Spleen (tissue), 11 donors: ENCODE measurements at regions not wholly inside any gene's neighbourhood (a gene's known extent, or its start where the extent isn't known, plus 50 kb on each side); places are given as distances from the start of the nearest gene placed in this dataset.

Experiments used
- DNase-seq: peaks from one replicate; pipeline ENCODE4 v3.0.0-alpha.2; 2020
- H3K27ac ChIP-seq, 8 donors: fragments of 200-600 bp; sonication (generic) in 7 of 8; 1 replicate in 4 of 8; 2 replicates in 4 of 8; pipeline versions ENCODE4 v1.5.0 to v1.8.0; 2016 to 2021; ENCODE audit warnings: inconsistent platforms in 4 of 8, mild to moderate bottlenecking in 4 of 8, moderate library complexity in 1 of 8
- H3K27me3 ChIP-seq, 7 donors: fragments of 200-600 bp; sonication (generic) in 6 of 7; replicated peaks in 1 of 7; 1 replicate in 4 of 7; 2 replicates in 3 of 7; pipeline versions ENCODE4 v1.5.0 to v1.8.0; 2016 to 2021; ENCODE audit warnings: inconsistent platforms in 3 of 7, mild to moderate bottlenecking in 1 of 7
- H3K36me3 ChIP-seq, 6 donors: fragments of 200-600 bp; sonication (generic) in 5 of 6; 1 replicate in 4 of 6; 2 replicates in 2 of 6; pipeline versions ENCODE4 v1.5.0 to v1.8.0; 2016 to 2021; ENCODE audit warnings: inconsistent platforms in 2 of 6
- H3K4me1 ChIP-seq, 6 donors: fragments of 200-600 bp; sonication (generic) in 5 of 6; 1 replicate in 3 of 6; 2 replicates in 3 of 6; pipeline versions ENCODE4 v1.5.0 to v1.8.0; 2016 to 2021; ENCODE audit warnings: inconsistent platforms in 3 of 6
- H3K4me3 ChIP-seq, 8 donors: fragments of 200-600 bp; sonication (generic) in 7 of 8; 1 replicate in 4 of 8; 2 replicates in 4 of 8; pipeline versions ENCODE4 v1.5.0 to v1.8.0; 2016 to 2021; ENCODE audit warnings: inconsistent platforms in 4 of 8, mild to moderate bottlenecking in 4 of 8, moderate library complexity in 2 of 8
- H3K9me3 ChIP-seq, 8 donors: fragments of 200-600 bp; sonication (generic) in 7 of 8; 1 replicate in 4 of 8; 2 replicates in 4 of 8; pipeline versions ENCODE4 v1.5.0 to v1.8.0; 2016 to 2021; ENCODE audit warnings: inconsistent platforms in 4 of 8
- POLR2A ChIP-seq, 3 donors: fragments of 450-650 bp; IDR thresholded peaks; one replicate each; pipeline ENCODE4 v1.5.1; 2017; ENCODE audit warnings: antibody characterized with exemption in 3 of 3, mild to moderate bottlenecking in 1 of 3
- POLR2AphosphoS5 ChIP-seq, 3 donors: sonication (generic); formaldehyde crosslinking; IDR thresholded peaks; one replicate each; pipeline ENCODE4 v1.5.1; 2017; ENCODE audit warnings: antibody characterized with exemption in 3 of 3
- WGBS, 5 donors: extraction: QIAGEN DNeasy Blood & Tissue Kit in 3 of 5; methylation state at CpG; one replicate each; pipeline versions ENCODE4 v1.1.5 to v1.1.7; 2013 to 2018; 5-methylcytosine and 5-hydroxymethylcytosine counted together
- intact Hi-C: fragments of 100-400 bp; cut with DNase I; formaldehyde crosslinking; loops from one replicate; pipeline ENCODE4 v1.15.0; 2023; ENCODE audit warnings: low total_unique reads
- TF ChIP-seq, protein P1 (sequence below), 11 experiments: fragments of 200-600 bp in 7 of 11; fragments of 450-650 bp in 4 of 11; sonication (generic) in 4 of 11; IDR thresholded peaks in 8 of 11; conservative IDR thresholded peaks in 3 of 11; 1 replicate in 7 of 11; 2 replicates in 4 of 11; pipeline versions ENCODE4 v1.4.0 to v1.8.0; 2016 to 2021; ENCODE audit warnings: antibody characterized with exemption in 11 of 11, inconsistent platforms in 4 of 11, mild to moderate bottlenecking in 1 of 11
- donor health status: healthy with polysubstance abuse.
- donor health status: DM: no; HTN: no; CAD: no; lungs with moderate emphysema.
- donor health status: DM: no; HTN: no; CAD: no.
- donor health status: Bipolar disorder and iron deficiency.
- donor health status: healthy.
- donor health status: DM: no; HTN: no; CAD: no.
- donor health status: DM: yes; HTN: yes; CAD: no.

GRCh38 chr5:158380661-158381060 lies 521.7 kb upstream of the CLINT1 start:
- no peak overlapping the region for H3K4me3 ChIP-seq
- 79 to 87% (median 83%) methylated on average over 5 of the region's 5 CpGs for WGBS, 5 donors
- TF ChIP-seq POLR2A (IDR thresholded peaks at IDR 0.05) (no peak), POLR2AphosphoS5 (IDR thresholded peaks at IDR 0.05) (no peak)
- TF ChIP-seq, protein P1, sequence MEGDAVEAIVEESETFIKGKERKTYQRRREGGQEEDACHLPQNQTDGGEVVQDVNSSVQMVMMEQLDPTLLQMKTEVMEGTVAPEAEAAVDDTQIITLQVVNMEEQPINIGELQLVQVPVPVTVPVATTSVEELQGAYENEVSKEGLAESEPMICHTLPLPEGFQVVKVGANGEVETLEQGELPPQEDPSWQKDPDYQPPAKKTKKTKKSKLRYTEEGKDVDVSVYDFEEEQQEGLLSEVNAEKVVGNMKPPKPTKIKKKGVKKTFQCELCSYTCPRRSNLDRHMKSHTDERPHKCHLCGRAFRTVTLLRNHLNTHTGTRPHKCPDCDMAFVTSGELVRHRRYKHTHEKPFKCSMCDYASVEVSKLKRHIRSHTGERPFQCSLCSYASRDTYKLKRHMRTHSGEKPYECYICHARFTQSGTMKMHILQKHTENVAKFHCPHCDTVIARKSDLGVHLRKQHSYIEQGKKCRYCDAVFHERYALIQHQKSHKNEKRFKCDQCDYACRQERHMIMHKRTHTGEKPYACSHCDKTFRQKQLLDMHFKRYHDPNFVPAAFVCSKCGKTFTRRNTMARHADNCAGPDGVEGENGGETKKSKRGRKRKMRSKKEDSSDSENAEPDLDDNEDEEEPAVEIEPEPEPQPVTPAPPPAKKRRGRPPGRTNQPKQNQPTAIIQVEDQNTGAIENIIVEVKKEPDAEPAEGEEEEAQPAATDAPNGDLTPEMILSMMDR (IDR thresholded peaks at IDR 0.05 in 8 of 11, conservative IDR thresholded peaks at IDR 0.05 in 3 of 11) = no peak
- H3K36me3 ChIP-seq = no peaks in the 10 kb centered on the region
- H3K9me3 ChIP-seq = peaks cover 0 to 27% (median 17%) of the 10 kb centered on the region in 8 donors
- H3K27me3 ChIP-seq = no peaks in the 10 kb centered on the region
- peaks cover 0 to 35% (median 4%) of the 10 kb centered on the region in 6 donors for H3K4me1 ChIP-seq
- intact Hi-C loops = no loop called here
- no peak overlapping the region for H3K27ac ChIP-seq
- no peak for DNase-seq

GRCh38 chr5:158378931-158379330 lies 520.0 kb upstream of the CLINT1 start:
- Histone ChIP-seq H3K27me3 (no peaks in the 10 kb centered on the region), H3K27ac (no peak overlapping the region), H3K36me3 (no peaks in the 10 kb centered on the region), H3K9me3 (peaks cover 0 to 11% (median 5%) of the 10 kb centered on the region in 8 donors), H3K4me3 (no peak overlapping the region), H3K4me1 (peaks cover 0 to 38% (median 5%) of the 10 kb centered on the region in 6 donors)
- TF ChIP-seq, protein P1 (IDR thresholded peaks at IDR 0.05 in 8 of 11, conservative IDR thresholded peaks at IDR 0.05 in 3 of 11) = no peak
- no peak for TF ChIP-seq POLR2AphosphoS5 (IDR thresholded peaks at IDR 0.05)
- TF ChIP-seq POLR2A (IDR thresholded peaks at IDR 0.05) = no peak
- intact Hi-C loops = no loop called here
- DNase-seq = no peak
- 79 to 91% (median 85%) methylated on average over 4 of the region's 4 CpGs for WGBS, 5 donors

- Histone ChIP-seq H3K27me3 (no peaks in the 10 kb centered on the region), H3K4me1 (peaks cover 0 to 26% (median 7%) of the 10 kb centered on the region in 6 donors), H3K36me3 (no peaks in the 10 kb centered on the region), H3K27ac (no peak overlapping the region), H3K9me3 (peaks cover 0 to 11% (median 5%) of the 10 kb centered on the region in 8 donors), H3K4me3 (no peak overlapping the region)
- DNase-seq = no peak
- TF ChIP-seq POLR2AphosphoS5 (IDR thresholded peaks at IDR 0.05) (no peak), POLR2A (IDR thresholded peaks at IDR 0.05) (no peak)
- TF ChIP-seq, protein P1 (IDR thresholded peaks at IDR 0.05 in 8 of 11, conservative IDR thresholded peaks at IDR 0.05 in 3 of 11) = no peak
- intact Hi-C loops = no loop called here
Observed at GRCh38 chr5:158376679-158377078, 517.7 kb upstream of the CLINT1 start.

- intact Hi-C loops = no loop called here
- Histone ChIP-seq H3K36me3 (no peaks in the 10 kb centered on the region), H3K27ac (no peak overlapping the region), H3K4me3 (no peak overlapping the region), H3K9me3 (peaks cover 0 to 11% (median 5%) of the 10 kb centered on the region in 8 donors), H3K27me3 (no peaks in the 10 kb centered on the region), H3K4me1 (peaks cover 0 to 24% (median 7%) of the 10 kb centered on the region in 6 donors)
- DNase-seq = no peak
- TF ChIP-seq, protein P1 (IDR thresholded peaks at IDR 0.05 in 8 of 11, conservative IDR thresholded peaks at IDR 0.05 in 3 of 11) = no peak
- TF ChIP-seq POLR2A (IDR thresholded peaks at IDR 0.05) (no peak), POLR2AphosphoS5 (IDR thresholded peaks at IDR 0.05) (no peak)
- 50 to 72% (median 64%) methylated on average over 3 of the region's 3 CpGs for WGBS, 5 donors
Observed at GRCh38 chr5:158375531-158375930, 516.6 kb upstream of the CLINT1 start.
